ENCODE measurements at regions not wholly inside any gene's neighbourhood (a gene's known extent, or its start where the extent isn't known, plus 50 kb on each side); places are given as distances from the start of the nearest gene placed in this dataset.
A peak's percentile ranks its signal among the peaks of the same experiment; 100 is the strongest.
"Not testable (repeated sequence)": the region's sequence is repeated elsewhere in the genome, so short reads cannot be mapped to it uniquely, and the experiment has no call there.

GRCh38 chr11:71638801-71639519 lies 56.3 kb upstream of the KRTAP5-11 start:
- DNase-seq (ENCODE audit: insufficient read length, low spot score) (peak; percentile 71), FAIRE-seq (peak; percentile 69)

- DNase-seq (ENCODE audit: insufficient read length, low spot score); FAIRE-seq: not testable (repeated sequence)
Observed at GRCh38 chr11:71639520-71639849, 56.8 kb upstream of the KRTAP5-11 start.

GRCh38 chr11:71639916-71640315 lies 57.2 kb upstream of the KRTAP5-11 start:
- not testable (repeated sequence) for DNase-seq (ENCODE audit: insufficient read length, low spot score); FAIRE-seq

- DNase-seq (ENCODE audit: insufficient read length, low spot score); FAIRE-seq: not testable (repeated sequence)
Observed at GRCh38 chr11:71647078-71647477, 64.4 kb upstream of the KRTAP5-11 start.

- DNase-seq (ENCODE audit: insufficient read length, low spot score); FAIRE-seq: not testable (repeated sequence)
Observed at GRCh38 chr11:71652998-71653397, 70.3 kb upstream of the KRTAP5-11 start.

GRCh38 chr11:71654423-71654822 lies 71.7 kb upstream of the KRTAP5-11 start:
- FAIRE-seq; DNase-seq (ENCODE audit: insufficient read length, low spot score): not testable (repeated sequence)

GRCh38 chr11:71655041-71655440 lies 72.4 kb upstream of the KRTAP5-11 start:
- FAIRE-seq; DNase-seq (ENCODE audit: insufficient read length, low spot score): not testable (repeated sequence)

GRCh38 chr11:71656513-71656912 lies 73.8 kb upstream of the KRTAP5-11 start:
- DNase-seq (ENCODE audit: insufficient read length, low spot score); FAIRE-seq: not testable (repeated sequence)

GRCh38 chr11:71664941-71665340 lies 82.3 kb upstream of the KRTAP5-11 start:
- not testable (repeated sequence) for FAIRE-seq; DNase-seq (ENCODE audit: insufficient read length, low spot score)

GRCh38 chr11:71698110-71698509 lies 115.4 kb upstream of the KRTAP5-11 start:
- FAIRE-seq; DNase-seq (ENCODE audit: insufficient read length, low spot score): not testable (repeated sequence)

- not testable (repeated sequence) for DNase-seq (ENCODE audit: insufficient read length, low spot score); FAIRE-seq
Observed at GRCh38 chr11:71698961-71699360, 116.3 kb upstream of the KRTAP5-11 start.

GRCh38 chr11:71701435-71702291 lies 119.0 kb upstream of the KRTAP5-11 start:
- DNase-seq (ENCODE audit: insufficient read length, low spot score); FAIRE-seq: not testable (repeated sequence)

- FAIRE-seq; DNase-seq (ENCODE audit: insufficient read length, low spot score): not testable (repeated sequence)
Observed at GRCh38 chr11:71705086-71705737, 122.5 kb upstream of the KRTAP5-11 start.

- not testable (repeated sequence) for FAIRE-seq; DNase-seq (ENCODE audit: insufficient read length, low spot score)
Observed at GRCh38 chr11:71705738-71706432, 123.2 kb upstream of the KRTAP5-11 start.

- DNase-seq (ENCODE audit: insufficient read length, low spot score); FAIRE-seq: not testable (repeated sequence)
Observed at GRCh38 chr11:71707083-71707482, 124.4 kb upstream of the KRTAP5-11 start.

- DNase-seq (ENCODE audit: insufficient read length, low spot score); FAIRE-seq: not testable (repeated sequence)
Observed at GRCh38 chr11:71709541-71709940, 123.5 kb upstream of the DEFB108B start.

GRCh38 chr11:71710171-71710671 lies 122.8 kb upstream of the DEFB108B start:
- not testable (repeated sequence) for DNase-seq (ENCODE audit: insufficient read length, low spot score); FAIRE-seq

- not testable (repeated sequence) for DNase-seq (ENCODE audit: insufficient read length, low spot score); FAIRE-seq
Observed at GRCh38 chr11:71710701-71711385, 122.2 kb upstream of the DEFB108B start.

- FAIRE-seq; DNase-seq (ENCODE audit: insufficient read length, low spot score): not testable (repeated sequence)
Observed at GRCh38 chr11:71712350-71712749, 120.7 kb upstream of the DEFB108B start.
